Astrocyte (in vitro differentiated cells and primary cell): ENCODE measurements at regions not wholly inside any gene's neighbourhood (a gene's known extent, or its start where the extent isn't known, plus 50 kb on each side); places are given as distances from the start of the nearest gene placed in this dataset.

Experiments used
- DNase-seq: peaks from one replicate; pipeline ENCODE4 v3.0.0-alpha.2; 2010; ENCODE audit warnings: low read depth
- FAIRE-seq: peaks from 2 replicates; lab custom pipeline; 2011; peaks lifted over from hg19 to GRCh38; lab: Jason Lieb, UNC
- H2AFZ ChIP-seq: 2 replicates; pipeline ENCODE4 v1.6.0; 2012; ENCODE audit warnings: low read depth, low read length, inconsistent platforms
- H3K27ac ChIP-seq: 2 replicates; pipeline ENCODE4 v1.5.1; 2011; ENCODE audit warnings: low read depth, low read length, inconsistent platforms
- H3K27me3 ChIP-seq: 2 replicates; pipeline ENCODE4 v1.6.0; 2011; ENCODE audit warnings: low read length, inconsistent platforms; ENCODE audit not compliant: insufficient read depth
- H3K36me3 ChIP-seq: 2 replicates; pipeline ENCODE4 v1.5.1; 2011; ENCODE audit warnings: low read length, inconsistent platforms; ENCODE audit not compliant: insufficient read depth
- H3K4me1 ChIP-seq: 2 replicates; pipeline ENCODE4 v1.5.1; 2011; ENCODE audit warnings: low read length, inconsistent platforms; ENCODE audit not compliant: insufficient read depth
- H3K4me2 ChIP-seq: 2 replicates; pipeline ENCODE4 v1.6.0; 2012; ENCODE audit warnings: low read length, inconsistent platforms
- H3K4me3 ChIP-seq: 2 replicates; pipeline ENCODE4 v1.5.1; 2011; ENCODE audit warnings: low read depth, mild to moderate bottlenecking, low read length, inconsistent platforms; ENCODE audit not compliant: insufficient read depth
- H3K79me2 ChIP-seq: 2 replicates; pipeline ENCODE4 v1.6.0; 2012; ENCODE audit warnings: mild to moderate bottlenecking, low read length, inconsistent platforms; ENCODE audit not compliant: insufficient read depth
- H3K9ac ChIP-seq: 2 replicates; pipeline ENCODE4 v1.6.0; 2012; ENCODE audit warnings: mild to moderate bottlenecking, low read length, inconsistent platforms
- H3K9me3 ChIP-seq: 2 replicates; pipeline ENCODE4 v1.5.1; 2012; ENCODE audit warnings: low read depth, mild to moderate bottlenecking, low read length, inconsistent platforms; ENCODE audit not compliant: insufficient read depth
- H4K20me1 ChIP-seq: 2 replicates; pipeline ENCODE4 v1.6.0; 2012; ENCODE audit warnings: low read length, inconsistent platforms; ENCODE audit not compliant: insufficient read depth
- H3K27ac Mint-ChIP-seq: one replicate; pipeline ENCODE4 v1.8.0; 2021; ENCODE audit warnings: mild to moderate bottlenecking, mixed read lengths; ENCODE audit not compliant: unreplicated experiment
- H3K27me3 Mint-ChIP-seq: one replicate; pipeline ENCODE4 v1.8.0; 2021; ENCODE audit warnings: low read depth, mixed read lengths; ENCODE audit not compliant: unreplicated experiment
- H3K36me3 Mint-ChIP-seq: one replicate; pipeline ENCODE4 v1.8.0; 2021; ENCODE audit warnings: low read depth, mixed read lengths; ENCODE audit not compliant: unreplicated experiment
- H3K4me1 Mint-ChIP-seq: one replicate; pipeline ENCODE4 v1.8.0; 2021; ENCODE audit warnings: low read depth, mixed read lengths; ENCODE audit not compliant: unreplicated experiment
- H3K4me3 Mint-ChIP-seq: one replicate; pipeline ENCODE4 v1.8.0; 2021; ENCODE audit warnings: mild to moderate bottlenecking, moderate library complexity, mixed read lengths; ENCODE audit not compliant: unreplicated experiment
- H3K9me3 Mint-ChIP-seq: one replicate; pipeline ENCODE4 v1.8.0; 2021; ENCODE audit warnings: mild to moderate bottlenecking, mixed read lengths; ENCODE audit not compliant: unreplicated experiment
- CTCF ChIP-seq: IDR thresholded peaks from 2 replicates; pipeline ENCODE4 v1.5.1; 2011; ENCODE audit warnings: low read depth, mild to moderate bottlenecking, inconsistent platforms, low read length, moderate library complexity; ENCODE audit not compliant: insufficient read depth
- EZH2 ChIP-seq: IDR thresholded peaks from 2 replicates; pipeline ENCODE4 v1.6.1; 2012; ENCODE audit warnings: mild to moderate bottlenecking, low read length, inconsistent platforms; ENCODE audit not compliant: insufficient read depth

GRCh38 chrX:39767446-39767845 is 330.3 kb downstream of the BCOR start:
- peak; percentile 31 for DNase-seq
- no peaks in the 10 kb centered on the region for H3K9me3 Mint-ChIP-seq
- peaks cover 19% of the 10 kb centered on the region for H3K4me1 Mint-ChIP-seq
- no peaks in the 10 kb centered on the region for H3K36me3 Mint-ChIP-seq
- no peak for FAIRE-seq
- Histone ChIP-seq H3K79me2 (no peaks in the 10 kb centered on the region), H3K4me2 (peak overlapping the region; percentile 22), H3K9me3 (no peaks in the 10 kb centered on the region), H4K20me1 (no peaks in the 10 kb centered on the region), H3K9ac (no peak overlapping the region), H3K27me3 (no peaks in the 10 kb centered on the region), H2AFZ (no peak overlapping the region), H3K27ac (no peak overlapping the region), H3K4me3 (no peak overlapping the region), H3K36me3 (no peaks in the 10 kb centered on the region), H3K4me1 (peaks cover 32% of the 10 kb centered on the region)
- TF ChIP-seq EZH2, result no peak
- no peak for TF ChIP-seq CTCF
- no peak overlapping the region for H3K4me3 Mint-ChIP-seq
- H3K27me3 Mint-ChIP-seq, result peaks cover 2% of the 10 kb centered on the region
- no peak overlapping the region for H3K27ac Mint-ChIP-seq

- DNase-seq, result no peak
- no peak overlapping the region for H2AFZ ChIP-seq
- H3K27me3 Mint-ChIP-seq, result peaks cover 2% of the 10 kb centered on the region
- no peaks in the 10 kb centered on the region for H3K36me3 ChIP-seq
- peaks cover 31% of the 10 kb centered on the region for H3K4me1 ChIP-seq
- no peak overlapping the region for H3K4me3 ChIP-seq
- no peak overlapping the region for H3K9ac ChIP-seq
- FAIRE-seq, result peak; percentile 52
- no peaks in the 10 kb centered on the region for H4K20me1 ChIP-seq
- no peaks in the 10 kb centered on the region for H3K9me3 Mint-ChIP-seq
- H3K9me3 ChIP-seq, result no peaks in the 10 kb centered on the region
- no peaks in the 10 kb centered on the region for H3K36me3 Mint-ChIP-seq
- H3K4me1 Mint-ChIP-seq, result peaks cover 23% of the 10 kb centered on the region
- no peak overlapping the region for H3K27ac ChIP-seq
- H3K4me2 ChIP-seq, result no peak overlapping the region
- H3K27ac Mint-ChIP-seq, result no peak overlapping the region
- H3K4me3 Mint-ChIP-seq, result no peak overlapping the region
- H3K27me3 ChIP-seq, result no peaks in the 10 kb centered on the region
- no peaks in the 10 kb centered on the region for H3K79me2 ChIP-seq
- no peak for TF ChIP-seq EZH2
- TF ChIP-seq CTCF, result no peak
Measured at GRCh38 chrX:39769748-39770147, 328.0 kb downstream of the BCOR start.

- TF ChIP-seq CTCF (no peak), EZH2 (no peak)
- no peak overlapping the region for H3K4me2 ChIP-seq
- no peaks in the 10 kb centered on the region for H3K36me3 ChIP-seq
- FAIRE-seq (peak; percentile 84), DNase-seq (no peak)
- no peak overlapping the region for H2AFZ ChIP-seq
- peaks cover 27% of the 10 kb centered on the region for H3K4me1 ChIP-seq
- no peak overlapping the region for H3K9ac ChIP-seq
- Mint-ChIP-seq H3K4me3 (no peak overlapping the region), H3K27ac (no peak overlapping the region), H3K27me3 (peaks cover 2% of the 10 kb centered on the region), H3K9me3 (no peaks in the 10 kb centered on the region), H3K36me3 (no peaks in the 10 kb centered on the region), H3K4me1 (peaks cover 18% of the 10 kb centered on the region)
- H3K4me3 ChIP-seq, result no peak overlapping the region
- no peaks in the 10 kb centered on the region for H4K20me1 ChIP-seq
- H3K9me3 ChIP-seq, result no peaks in the 10 kb centered on the region
- no peaks in the 10 kb centered on the region for H3K79me2 ChIP-seq
- no peak overlapping the region for H3K27ac ChIP-seq
- no peaks in the 10 kb centered on the region for H3K27me3 ChIP-seq
Measured at GRCh38 chrX:39771089-39771488, 326.7 kb downstream of the BCOR start.
